Spleen (tissue), 11 donors: ENCODE measurements at regions not wholly inside any gene's neighbourhood (a gene's known extent, or its start where the extent isn't known, plus 50 kb on each side); places are given as distances from the start of the nearest gene placed in this dataset.

Experiments used
- DNase-seq: peaks from one replicate; pipeline ENCODE4 v3.0.0-alpha.2; 2020
- H3K27ac ChIP-seq, 8 donors: fragments of 200-600 bp; sonication (generic) in 7 of 8; 1 replicate in 4 of 8; 2 replicates in 4 of 8; pipeline versions ENCODE4 v1.5.0 to v1.8.0; 2016 to 2021; ENCODE audit warnings: inconsistent platforms in 4 of 8, mild to moderate bottlenecking in 4 of 8, moderate library complexity in 1 of 8
- H3K27me3 ChIP-seq, 7 donors: fragments of 200-600 bp; sonication (generic) in 6 of 7; replicated peaks in 1 of 7; 1 replicate in 4 of 7; 2 replicates in 3 of 7; pipeline versions ENCODE4 v1.5.0 to v1.8.0; 2016 to 2021; ENCODE audit warnings: inconsistent platforms in 3 of 7, mild to moderate bottlenecking in 1 of 7
- H3K36me3 ChIP-seq, 6 donors: fragments of 200-600 bp; sonication (generic) in 5 of 6; 1 replicate in 4 of 6; 2 replicates in 2 of 6; pipeline versions ENCODE4 v1.5.0 to v1.8.0; 2016 to 2021; ENCODE audit warnings: inconsistent platforms in 2 of 6
- H3K4me1 ChIP-seq, 6 donors: fragments of 200-600 bp; sonication (generic) in 5 of 6; 1 replicate in 3 of 6; 2 replicates in 3 of 6; pipeline versions ENCODE4 v1.5.0 to v1.8.0; 2016 to 2021; ENCODE audit warnings: inconsistent platforms in 3 of 6
- H3K4me3 ChIP-seq, 8 donors: fragments of 200-600 bp; sonication (generic) in 7 of 8; 1 replicate in 4 of 8; 2 replicates in 4 of 8; pipeline versions ENCODE4 v1.5.0 to v1.8.0; 2016 to 2021; ENCODE audit warnings: inconsistent platforms in 4 of 8, mild to moderate bottlenecking in 4 of 8, moderate library complexity in 2 of 8
- H3K9me3 ChIP-seq, 8 donors: fragments of 200-600 bp; sonication (generic) in 7 of 8; 1 replicate in 4 of 8; 2 replicates in 4 of 8; pipeline versions ENCODE4 v1.5.0 to v1.8.0; 2016 to 2021; ENCODE audit warnings: inconsistent platforms in 4 of 8
- POLR2A ChIP-seq, 3 donors: fragments of 450-650 bp; IDR thresholded peaks; one replicate each; pipeline ENCODE4 v1.5.1; 2017; ENCODE audit warnings: antibody characterized with exemption in 3 of 3, mild to moderate bottlenecking in 1 of 3
- POLR2AphosphoS5 ChIP-seq, 3 donors: sonication (generic); formaldehyde crosslinking; IDR thresholded peaks; one replicate each; pipeline ENCODE4 v1.5.1; 2017; ENCODE audit warnings: antibody characterized with exemption in 3 of 3
- WGBS, 5 donors: extraction: QIAGEN DNeasy Blood & Tissue Kit in 3 of 5; methylation state at CpG; one replicate each; pipeline versions ENCODE4 v1.1.5 to v1.1.7; 2013 to 2018; 5-methylcytosine and 5-hydroxymethylcytosine counted together
- intact Hi-C: fragments of 100-400 bp; cut with DNase I; formaldehyde crosslinking; loops from one replicate; pipeline ENCODE4 v1.15.0; 2023; ENCODE audit warnings: low total_unique reads
- TF ChIP-seq, protein P1 (sequence below), 11 experiments: fragments of 200-600 bp in 7 of 11; fragments of 450-650 bp in 4 of 11; sonication (generic) in 4 of 11; IDR thresholded peaks in 8 of 11; conservative IDR thresholded peaks in 3 of 11; 1 replicate in 7 of 11; 2 replicates in 4 of 11; pipeline versions ENCODE4 v1.4.0 to v1.8.0; 2016 to 2021; ENCODE audit warnings: antibody characterized with exemption in 11 of 11, inconsistent platforms in 4 of 11, mild to moderate bottlenecking in 1 of 11
- donor health status: healthy with polysubstance abuse.
- donor health status: DM: no; HTN: no; CAD: no; lungs with moderate emphysema.
- donor health status: DM: no; HTN: no; CAD: no.
- donor health status: Bipolar disorder and iron deficiency.
- donor health status: healthy.
- donor health status: DM: no; HTN: no; CAD: no.
- donor health status: DM: yes; HTN: yes; CAD: no.

DNA sequence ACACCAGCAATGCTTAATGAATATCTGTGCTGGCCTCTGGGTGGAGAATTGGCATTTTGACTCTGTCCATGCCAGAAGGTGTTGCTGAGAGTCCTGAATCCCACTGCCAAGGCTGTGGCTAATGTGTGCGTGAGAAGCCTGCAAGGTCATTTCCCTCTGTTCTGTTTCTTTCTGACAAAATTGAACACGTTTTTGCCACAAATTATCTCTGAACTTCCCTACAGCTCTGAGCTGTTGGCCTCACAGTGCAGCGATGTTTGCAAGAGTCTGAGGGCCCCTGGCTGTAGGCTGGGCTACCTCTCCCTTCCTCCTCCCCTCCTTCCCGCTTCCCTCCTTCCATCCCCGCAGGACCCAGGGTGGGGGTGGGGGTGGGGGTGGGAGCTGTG lies 154.1 kb upstream of the HS6ST1 start:
- Histone ChIP-seq H3K4me1 (peaks cover 0 to 27% (median 16%) of the 10 kb centered on the region in 6 donors), H3K9me3 (peaks cover 7 to 33% (median 30%) of the 10 kb centered on the region in 8 donors), H3K4me3 (peak overlapping the region in 3 of 8 donors; percentile 2 to 54 (median 16)), H3K27me3 (peaks cover 0 to 35% (median 0%) of the 10 kb centered on the region in 7 donors), H3K27ac (peak overlapping the region in 6 of 8 donors; percentile 28 to 61 (median 43)), H3K36me3 (no peaks in the 10 kb centered on the region)
- intact Hi-C loops: no loop called here
- no peak for DNase-seq
- TF ChIP-seq, protein P1, sequence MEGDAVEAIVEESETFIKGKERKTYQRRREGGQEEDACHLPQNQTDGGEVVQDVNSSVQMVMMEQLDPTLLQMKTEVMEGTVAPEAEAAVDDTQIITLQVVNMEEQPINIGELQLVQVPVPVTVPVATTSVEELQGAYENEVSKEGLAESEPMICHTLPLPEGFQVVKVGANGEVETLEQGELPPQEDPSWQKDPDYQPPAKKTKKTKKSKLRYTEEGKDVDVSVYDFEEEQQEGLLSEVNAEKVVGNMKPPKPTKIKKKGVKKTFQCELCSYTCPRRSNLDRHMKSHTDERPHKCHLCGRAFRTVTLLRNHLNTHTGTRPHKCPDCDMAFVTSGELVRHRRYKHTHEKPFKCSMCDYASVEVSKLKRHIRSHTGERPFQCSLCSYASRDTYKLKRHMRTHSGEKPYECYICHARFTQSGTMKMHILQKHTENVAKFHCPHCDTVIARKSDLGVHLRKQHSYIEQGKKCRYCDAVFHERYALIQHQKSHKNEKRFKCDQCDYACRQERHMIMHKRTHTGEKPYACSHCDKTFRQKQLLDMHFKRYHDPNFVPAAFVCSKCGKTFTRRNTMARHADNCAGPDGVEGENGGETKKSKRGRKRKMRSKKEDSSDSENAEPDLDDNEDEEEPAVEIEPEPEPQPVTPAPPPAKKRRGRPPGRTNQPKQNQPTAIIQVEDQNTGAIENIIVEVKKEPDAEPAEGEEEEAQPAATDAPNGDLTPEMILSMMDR (IDR thresholded peaks at IDR 0.05 in 8 of 11, conservative IDR thresholded peaks at IDR 0.05 in 3 of 11): no peak
- no peak for TF ChIP-seq POLR2A (IDR thresholded peaks at IDR 0.05)
- TF ChIP-seq POLR2AphosphoS5 (IDR thresholded peaks at IDR 0.05): no peak
- 0 to 6% (median 4%) methylated on average over 5 of the region's 5 CpGs for WGBS, 5 donors

DNA sequence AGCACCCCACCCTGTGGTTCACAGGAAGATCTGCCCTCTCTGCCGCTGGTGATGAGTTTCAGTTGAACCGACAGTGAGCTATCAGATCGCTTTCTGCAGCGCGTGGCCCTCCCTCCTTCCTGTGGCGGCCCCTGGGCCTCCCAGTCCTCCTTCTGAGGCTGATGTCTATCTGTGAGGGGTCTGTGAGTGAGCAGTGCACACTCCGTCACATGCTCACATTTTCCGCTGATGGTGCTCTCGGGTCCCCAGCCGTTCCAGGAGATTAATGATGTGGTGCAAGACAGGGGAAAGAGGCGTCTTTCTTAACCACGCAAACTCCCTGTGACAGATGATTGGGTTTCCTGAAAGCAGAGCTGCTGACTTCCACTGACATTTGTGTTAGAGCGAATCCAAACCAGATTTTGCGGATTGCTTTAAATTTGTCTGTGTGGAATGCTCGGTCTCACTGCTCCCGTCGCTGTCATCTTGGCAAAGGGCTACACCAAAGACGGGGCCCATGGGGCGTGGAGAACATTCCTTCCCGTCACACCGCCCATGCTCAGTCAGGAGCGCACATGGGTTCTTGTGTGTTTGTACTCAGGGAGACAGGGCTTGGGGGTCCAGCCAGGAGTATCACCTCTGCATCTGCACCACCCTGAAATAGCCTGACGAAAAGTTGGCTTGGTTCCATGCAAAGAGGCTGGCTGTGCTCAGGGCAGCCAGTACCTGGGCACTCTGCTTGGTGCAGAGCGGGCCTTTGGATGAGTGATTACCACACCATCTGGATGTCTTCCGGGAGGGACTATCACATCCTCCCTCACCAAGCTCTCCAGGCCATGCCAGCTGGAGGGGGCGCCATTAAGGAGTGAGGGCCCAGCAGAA lies 154.7 kb upstream of the HS6ST1 start:
- Histone ChIP-seq H3K27ac (peak overlapping the region in 6 of 8 donors; percentile 28 to 61 (median 43)), H3K4me3 (peak overlapping the region in 3 of 8 donors; percentile 2 to 54 (median 16)), H3K4me1 (peaks cover 0 to 27% (median 16%) of the 10 kb centered on the region in 6 donors), H3K9me3 (peaks cover 7 to 27% (median 24%) of the 10 kb centered on the region in 8 donors), H3K27me3 (peaks cover 0 to 35% (median 0%) of the 10 kb centered on the region in 7 donors), H3K36me3 (no peaks in the 10 kb centered on the region)
- intact Hi-C loops: no loop called here
- TF ChIP-seq POLR2A (IDR thresholded peaks at IDR 0.05) (no peak), POLR2AphosphoS5 (IDR thresholded peaks at IDR 0.05) (peak in 1 of 3 donors; percentile 26)
- TF ChIP-seq, protein P1 (IDR thresholded peaks at IDR 0.05 in 8 of 11, conservative IDR thresholded peaks at IDR 0.05 in 3 of 11): no peak
- 16 to 25% (median 17%) methylated on average over 21 to 26 of the region's 26 CpGs for WGBS, 5 donors
- DNase-seq: no peak

DNA sequence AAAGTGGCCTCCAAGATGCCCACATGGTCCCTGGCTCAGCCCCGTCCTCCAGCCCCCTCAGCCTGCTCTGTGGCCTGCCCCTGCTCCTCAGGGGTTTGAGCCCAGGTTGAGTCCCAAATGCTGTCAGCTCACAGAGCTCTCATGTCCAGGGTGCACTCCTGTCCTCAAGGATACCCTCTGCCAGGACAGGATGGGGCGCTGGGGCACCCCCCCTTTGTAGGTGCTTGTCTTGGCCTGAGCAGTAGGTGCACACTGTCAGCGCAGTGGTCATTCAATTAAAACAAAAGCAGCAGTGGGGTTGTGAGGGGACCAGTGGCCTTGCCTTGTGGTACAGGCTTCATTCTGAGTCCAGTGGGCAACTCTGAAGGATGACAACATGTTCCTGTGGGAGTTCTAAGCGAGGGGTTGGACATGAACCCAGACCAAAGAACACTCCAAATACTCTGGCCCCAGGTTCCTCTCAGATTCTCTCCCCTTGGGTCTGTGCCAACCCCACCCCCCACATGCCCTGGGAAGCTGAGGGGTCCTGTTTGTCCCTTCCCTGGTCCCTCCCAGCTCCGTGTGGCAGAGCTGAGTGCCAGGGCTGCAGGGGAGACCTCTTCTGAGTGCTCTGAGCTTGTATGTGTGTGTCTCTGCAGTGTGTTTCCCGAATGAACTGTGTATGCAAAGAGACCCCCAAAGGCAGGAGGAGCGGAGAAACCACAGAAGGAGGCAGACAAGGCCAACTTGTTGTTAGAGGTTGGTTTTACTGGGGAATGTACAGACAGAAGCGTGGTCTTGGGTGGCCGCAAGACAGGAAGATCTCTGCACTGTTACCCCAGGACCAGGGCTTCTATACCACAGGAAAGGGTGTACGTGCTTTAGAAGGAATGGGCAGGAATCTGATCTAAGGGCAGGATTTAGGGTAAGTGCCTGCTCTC lies 155.6 kb upstream of the HS6ST1 start:
- Histone ChIP-seq H3K4me1 (peaks cover 0 to 27% (median 16%) of the 10 kb centered on the region in 6 donors), H3K4me3 (no peak overlapping the region), H3K27ac (peak overlapping the region in 3 of 8 donors; percentile 31 to 61 (median 40)), H3K36me3 (no peaks in the 10 kb centered on the region), H3K27me3 (peaks cover 0 to 35% (median 0%) of the 10 kb centered on the region in 7 donors), H3K9me3 (peaks cover 7 to 18% (median 15%) of the 10 kb centered on the region in 8 donors)
- 49 to 70% (median 60%) methylated on average over 10 of the region's 10 CpGs for WGBS, 5 donors
- no peak for DNase-seq
- no peak for TF ChIP-seq POLR2AphosphoS5 (IDR thresholded peaks at IDR 0.05)
- no peak for TF ChIP-seq POLR2A (IDR thresholded peaks at IDR 0.05)
- TF ChIP-seq, protein P1 (IDR thresholded peaks at IDR 0.05 in 8 of 11, conservative IDR thresholded peaks at IDR 0.05 in 3 of 11): no peak
- intact Hi-C loops: no loop called here
